ENCODE measurements at regions not wholly inside any gene's neighbourhood (a gene's known extent, or its start where the extent isn't known, plus 50 kb on each side); places are given as distances from the start of the nearest gene placed in this dataset.

DNA sequence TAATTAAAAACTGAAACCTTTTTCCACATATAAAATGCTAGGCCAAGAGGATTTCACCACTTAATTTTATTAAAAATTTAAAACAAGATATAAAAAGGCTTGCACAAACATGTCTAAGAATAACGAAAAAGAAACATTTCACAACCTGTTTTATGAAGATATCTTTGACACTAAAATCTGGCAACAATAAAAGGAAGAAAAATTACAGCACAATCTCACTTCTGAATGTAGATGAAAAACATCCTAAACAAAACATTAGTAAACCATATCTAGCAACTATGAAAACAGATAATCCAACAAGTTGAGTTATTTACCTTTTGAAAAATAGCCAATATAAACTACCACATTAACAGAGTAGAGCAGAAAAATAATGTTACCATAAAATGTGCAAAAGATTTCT lies 185.4 kb upstream of the MMADHC start:
- ATAC-seq = no peak
- TF ChIP-seq, protein P1, sequence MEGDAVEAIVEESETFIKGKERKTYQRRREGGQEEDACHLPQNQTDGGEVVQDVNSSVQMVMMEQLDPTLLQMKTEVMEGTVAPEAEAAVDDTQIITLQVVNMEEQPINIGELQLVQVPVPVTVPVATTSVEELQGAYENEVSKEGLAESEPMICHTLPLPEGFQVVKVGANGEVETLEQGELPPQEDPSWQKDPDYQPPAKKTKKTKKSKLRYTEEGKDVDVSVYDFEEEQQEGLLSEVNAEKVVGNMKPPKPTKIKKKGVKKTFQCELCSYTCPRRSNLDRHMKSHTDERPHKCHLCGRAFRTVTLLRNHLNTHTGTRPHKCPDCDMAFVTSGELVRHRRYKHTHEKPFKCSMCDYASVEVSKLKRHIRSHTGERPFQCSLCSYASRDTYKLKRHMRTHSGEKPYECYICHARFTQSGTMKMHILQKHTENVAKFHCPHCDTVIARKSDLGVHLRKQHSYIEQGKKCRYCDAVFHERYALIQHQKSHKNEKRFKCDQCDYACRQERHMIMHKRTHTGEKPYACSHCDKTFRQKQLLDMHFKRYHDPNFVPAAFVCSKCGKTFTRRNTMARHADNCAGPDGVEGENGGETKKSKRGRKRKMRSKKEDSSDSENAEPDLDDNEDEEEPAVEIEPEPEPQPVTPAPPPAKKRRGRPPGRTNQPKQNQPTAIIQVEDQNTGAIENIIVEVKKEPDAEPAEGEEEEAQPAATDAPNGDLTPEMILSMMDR (IDR thresholded peaks at IDR 0.05) = no peak
- H3K27ac ChIP-seq = no peak overlapping the region
- no peaks in the 10 kb centered on the region for H3K4me1 ChIP-seq
- no peak for DNase-seq
- no peak overlapping the region for H3K4me3 ChIP-seq
- H3K27me3 ChIP-seq (ENCODE audit: low read depth) = no peaks in the 10 kb centered on the region
- H3K9me3 ChIP-seq = no peaks in the 10 kb centered on the region
- H3K36me3 ChIP-seq = no peaks in the 10 kb centered on the region
- intact Hi-C loops (cut with DNase I) = no loop called here

DNA sequence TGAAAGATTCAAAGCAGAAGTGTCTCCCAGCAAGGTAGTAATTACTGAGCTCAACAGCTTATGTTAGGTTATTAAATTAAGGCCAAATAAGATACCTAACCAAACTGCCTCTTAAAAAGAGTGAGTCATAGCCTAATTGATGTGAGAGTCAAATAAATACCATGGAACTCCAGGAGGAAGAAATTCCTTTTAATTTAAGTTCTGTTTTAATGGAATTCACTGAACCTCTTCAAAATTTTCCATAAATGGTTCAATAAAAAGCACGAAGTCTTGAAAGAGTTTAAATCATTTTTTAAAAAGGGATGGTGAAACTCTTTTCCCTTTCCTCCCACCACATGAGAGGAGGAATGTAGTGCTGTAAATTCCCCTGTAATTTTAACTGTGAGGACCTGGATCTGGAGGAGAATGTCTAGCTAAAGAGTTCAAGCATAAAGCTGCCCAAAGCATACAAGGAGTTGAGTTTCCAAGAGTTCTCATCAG lies 180.8 kb upstream of the MMADHC start:
- ATAC-seq (no peak), DNase-seq (no peak)
- Histone ChIP-seq H3K9me3 (no peaks in the 10 kb centered on the region), H3K27ac (no peak overlapping the region), H3K4me3 (no peak overlapping the region), H3K4me1 (no peaks in the 10 kb centered on the region), H3K36me3 (no peaks in the 10 kb centered on the region), H3K27me3 (ENCODE audit: low read depth) (no peaks in the 10 kb centered on the region)
- intact Hi-C loops (cut with DNase I) = no loop called here
- TF ChIP-seq, protein P1 (IDR thresholded peaks at IDR 0.05) = no peak

DNA sequence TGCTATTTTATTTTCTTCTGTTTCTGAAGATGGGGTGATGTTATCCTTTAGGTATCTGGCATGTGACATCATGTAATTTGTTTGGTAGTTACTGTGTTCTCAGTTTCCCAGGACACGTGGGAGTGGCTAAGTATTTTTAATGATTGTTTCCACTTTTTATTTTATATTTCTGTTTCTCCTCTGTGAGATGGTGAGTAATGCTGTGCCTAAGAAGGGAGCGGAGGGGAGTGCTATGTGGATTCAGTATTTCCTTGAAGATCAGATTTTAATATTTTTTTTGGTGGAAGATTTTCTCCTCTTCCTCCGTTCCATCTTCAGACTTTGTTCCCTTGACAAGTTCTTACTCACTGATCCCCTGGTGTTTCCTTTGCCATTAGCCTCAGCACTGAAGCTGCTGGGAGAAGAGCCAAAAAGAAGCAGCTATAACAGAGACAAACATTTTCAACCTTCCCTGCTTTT lies 180.0 kb upstream of the MMADHC start:
- Histone ChIP-seq H3K9me3 (no peaks in the 10 kb centered on the region), H3K4me1 (no peaks in the 10 kb centered on the region), H3K36me3 (no peaks in the 10 kb centered on the region), H3K27ac (no peak overlapping the region), H3K27me3 (ENCODE audit: low read depth) (no peaks in the 10 kb centered on the region), H3K4me3 (no peak overlapping the region)
- DNase-seq = no peak
- TF ChIP-seq, protein P1 (IDR thresholded peaks at IDR 0.05) = no peak
- no peak for ATAC-seq
- intact Hi-C loops (cut with DNase I) = no loop called here

DNA sequence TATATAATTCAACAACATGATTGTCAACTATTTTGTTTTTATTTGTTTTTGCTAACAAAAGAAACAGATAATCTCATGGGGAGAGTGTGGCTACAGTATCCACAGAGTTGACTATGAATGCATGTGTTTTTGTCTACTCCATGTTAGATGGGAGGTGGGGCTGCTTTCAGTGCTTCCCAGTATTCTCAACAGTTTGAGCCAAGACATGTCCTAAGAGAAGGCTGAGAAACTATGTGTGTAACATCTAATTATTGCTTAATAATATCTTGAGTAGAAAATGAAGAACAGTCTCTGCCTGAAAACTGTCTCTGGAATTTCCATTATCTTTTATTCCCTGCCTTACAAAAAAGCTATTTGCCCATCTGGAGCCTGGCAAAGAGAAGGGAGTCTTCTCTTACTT lies 178.8 kb upstream of the MMADHC start:
- no peaks in the 10 kb centered on the region for H3K4me1 ChIP-seq
- no peak overlapping the region for H3K4me3 ChIP-seq
- H3K36me3 ChIP-seq = no peaks in the 10 kb centered on the region
- H3K9me3 ChIP-seq = no peaks in the 10 kb centered on the region
- no peak for DNase-seq
- no peak overlapping the region for H3K27ac ChIP-seq
- no peak for ATAC-seq
- intact Hi-C loops (cut with DNase I) = no loop called here
- no peaks in the 10 kb centered on the region for H3K27me3 ChIP-seq (ENCODE audit: low read depth)
- TF ChIP-seq, protein P1 (IDR thresholded peaks at IDR 0.05) = no peak

DNA sequence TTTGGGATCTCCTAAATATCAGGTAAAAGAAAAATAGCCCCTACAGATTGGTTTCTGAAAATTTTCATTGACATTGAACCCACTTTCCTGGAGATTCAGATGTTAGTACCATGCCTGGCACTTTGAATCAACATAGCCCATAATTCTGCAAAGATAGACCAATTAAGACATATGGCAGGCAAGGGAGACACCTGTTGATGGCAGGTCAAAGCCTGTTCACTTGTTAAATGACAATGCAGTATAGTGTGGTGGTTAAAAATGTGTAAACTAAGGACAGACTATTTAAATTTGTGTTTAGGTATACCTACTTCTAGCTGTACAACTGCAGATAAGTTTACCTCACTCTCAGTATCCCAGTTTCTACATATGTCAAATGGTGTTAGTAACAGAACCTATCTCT lies 178.1 kb upstream of the MMADHC start:
- Histone ChIP-seq H3K27me3 (ENCODE audit: low read depth) (no peaks in the 10 kb centered on the region), H3K4me1 (no peaks in the 10 kb centered on the region), H3K36me3 (no peaks in the 10 kb centered on the region), H3K27ac (no peak overlapping the region), H3K9me3 (no peaks in the 10 kb centered on the region), H3K4me3 (no peak overlapping the region)
- no peak for ATAC-seq
- no peak for DNase-seq
- intact Hi-C loops (cut with DNase I) = no loop called here
- TF ChIP-seq, protein P1 (IDR thresholded peaks at IDR 0.05) = no peak

DNA sequence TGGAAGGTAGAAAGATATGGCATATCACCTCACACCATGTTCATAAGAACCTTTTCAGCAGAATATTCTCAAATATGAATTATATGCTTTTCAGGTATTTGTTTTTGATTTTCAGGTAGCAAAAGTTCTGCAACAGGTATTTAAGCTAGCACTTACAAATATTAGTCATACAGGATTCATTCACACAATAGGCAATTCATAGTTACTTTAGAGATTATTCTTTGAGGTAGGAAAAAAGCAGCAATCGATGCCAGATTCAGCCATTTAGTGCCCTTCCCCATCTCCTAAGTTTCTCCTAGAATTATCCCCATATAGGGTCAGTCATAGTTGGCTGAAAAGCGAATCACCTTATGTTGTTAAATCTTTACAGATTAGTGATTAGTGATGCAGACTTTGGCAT lies 177.4 kb upstream of the MMADHC start:
- no peak for DNase-seq
- Histone ChIP-seq H3K27ac (no peak overlapping the region), H3K9me3 (no peaks in the 10 kb centered on the region), H3K36me3 (no peaks in the 10 kb centered on the region), H3K4me1 (no peaks in the 10 kb centered on the region), H3K4me3 (no peak overlapping the region), H3K27me3 (ENCODE audit: low read depth) (no peaks in the 10 kb centered on the region)
- intact Hi-C loops (cut with DNase I) = no loop called here
- ATAC-seq = no peak
- TF ChIP-seq, protein P1 (IDR thresholded peaks at IDR 0.05) = no peak
